Fibroblast of villous mesenchyme (primary cell): ENCODE measurements at regions not wholly inside any gene's neighbourhood (a gene's known extent, or its start where the extent isn't known, plus 50 kb on each side); places are given as distances from the start of the nearest gene placed in this dataset.

Source experiments
- DNase-seq: peaks from one replicate; pipeline ENCODE4 v3.0.0-alpha.2; 2010; ENCODE audit warnings: low read depth
- H3K4me3 ChIP-seq: 2 replicates; pipeline ENCODE4 v1.5.1; 2011; ENCODE audit warnings: low read depth, mild to moderate bottlenecking, low read length
- CTCF ChIP-seq: IDR thresholded peaks from 2 replicates; pipeline ENCODE4 v1.5.1; 2012; ENCODE audit warnings: low read depth, mild to moderate bottlenecking, low read length; ENCODE audit not compliant: insufficient read depth

- no peak overlapping the region for H3K4me3 ChIP-seq
- no peak for TF ChIP-seq CTCF
- DNase-seq = no peak
Measured at GRCh38 chr4:111214371-111214770, 591.5 kb upstream of the PITX2 start.

GRCh38 chr4:111215755-111216154 is 592.9 kb upstream of the PITX2 start:
- DNase-seq = no peak
- H3K4me3 ChIP-seq = no peak overlapping the region
- TF ChIP-seq CTCF = no peak

- H3K4me3 ChIP-seq = no peak overlapping the region
- DNase-seq = no peak
- TF ChIP-seq CTCF = no peak
Measured at GRCh38 chr4:111216791-111217190, 593.9 kb upstream of the PITX2 start.

GRCh38 chr4:111221371-111221770 is 598.5 kb upstream of the PITX2 start:
- no peak for DNase-seq
- H3K4me3 ChIP-seq = no peak overlapping the region
- TF ChIP-seq CTCF = no peak

- DNase-seq = no peak
- TF ChIP-seq CTCF = no peak
- H3K4me3 ChIP-seq = no peak overlapping the region
Measured at GRCh38 chr4:111228396-111228795, 605.5 kb upstream of the PITX2 start.

GRCh38 chr4:111228874-111229273 is 606.0 kb upstream of the PITX2 start:
- TF ChIP-seq CTCF = no peak
- no peak overlapping the region for H3K4me3 ChIP-seq
- DNase-seq = peak; percentile 13

- peak; percentile 34 for DNase-seq
- no peak overlapping the region for H3K4me3 ChIP-seq
Measured at GRCh38 chr4:111230265-111230664, 607.4 kb upstream of the PITX2 start.

More at GRCh38 chr4:111230265-111230664, 607.4 kb upstream of the PITX2 start:
- TF ChIP-seq CTCF = no peak
